ENCODE measurements at regions not wholly inside any gene's neighbourhood (a gene's known extent, or its start where the extent isn't known, plus 50 kb on each side); places are given as distances from the start of the nearest gene placed in this dataset.

GRCh38 chr11:93075782-93076181, 106.3 kb downstream of the MTNR1B start:
- no peak for DNase-seq (ENCODE audit: low read depth)

GRCh38 chr11:93080146-93080759, 110.8 kb downstream of the MTNR1B start:
- DNase-seq (ENCODE audit: low read depth): no peak

DNA sequence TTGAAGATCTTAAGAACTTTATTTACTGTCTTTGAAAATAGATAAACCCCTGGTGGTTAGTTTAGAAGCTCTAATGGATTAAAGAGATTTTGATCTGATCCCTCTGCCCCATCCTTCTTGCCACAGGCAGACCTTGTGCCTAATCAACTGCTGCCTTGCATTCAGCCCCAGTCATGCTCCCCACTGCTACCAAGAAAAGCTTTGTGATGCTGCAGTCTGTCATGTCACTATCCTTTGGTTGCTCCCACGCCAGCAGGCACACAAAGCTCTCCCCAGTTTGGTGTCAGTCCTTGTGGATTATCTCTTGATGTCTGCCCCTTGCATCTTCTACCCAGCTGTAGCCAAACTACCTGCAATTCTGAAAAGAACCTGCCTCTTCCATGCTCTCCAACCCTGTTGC, 112.2 kb downstream of the MTNR1B start:
- no peak for DNase-seq (ENCODE audit: low read depth)

DNA sequence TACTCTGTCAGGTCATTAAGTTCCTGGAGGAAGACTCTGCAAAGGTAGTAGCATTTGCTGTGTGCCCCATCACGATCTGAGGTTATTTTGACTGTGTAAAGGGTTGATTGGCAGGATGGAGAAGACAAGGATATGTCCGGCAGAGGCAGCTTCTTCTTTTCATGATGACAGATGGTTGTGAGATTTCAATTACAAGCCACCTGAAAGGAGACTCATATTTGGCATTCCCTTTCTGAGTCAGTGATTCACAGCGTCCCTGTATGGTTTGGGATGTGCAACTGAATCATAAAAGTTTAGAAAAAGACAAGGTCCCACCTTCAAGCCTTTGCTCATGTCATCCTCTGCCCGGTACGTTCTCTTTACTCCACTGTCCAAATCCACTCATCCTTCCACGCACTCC, 113.4 kb downstream of the MTNR1B start:
- no peak for DNase-seq (ENCODE audit: low read depth)

DNA sequence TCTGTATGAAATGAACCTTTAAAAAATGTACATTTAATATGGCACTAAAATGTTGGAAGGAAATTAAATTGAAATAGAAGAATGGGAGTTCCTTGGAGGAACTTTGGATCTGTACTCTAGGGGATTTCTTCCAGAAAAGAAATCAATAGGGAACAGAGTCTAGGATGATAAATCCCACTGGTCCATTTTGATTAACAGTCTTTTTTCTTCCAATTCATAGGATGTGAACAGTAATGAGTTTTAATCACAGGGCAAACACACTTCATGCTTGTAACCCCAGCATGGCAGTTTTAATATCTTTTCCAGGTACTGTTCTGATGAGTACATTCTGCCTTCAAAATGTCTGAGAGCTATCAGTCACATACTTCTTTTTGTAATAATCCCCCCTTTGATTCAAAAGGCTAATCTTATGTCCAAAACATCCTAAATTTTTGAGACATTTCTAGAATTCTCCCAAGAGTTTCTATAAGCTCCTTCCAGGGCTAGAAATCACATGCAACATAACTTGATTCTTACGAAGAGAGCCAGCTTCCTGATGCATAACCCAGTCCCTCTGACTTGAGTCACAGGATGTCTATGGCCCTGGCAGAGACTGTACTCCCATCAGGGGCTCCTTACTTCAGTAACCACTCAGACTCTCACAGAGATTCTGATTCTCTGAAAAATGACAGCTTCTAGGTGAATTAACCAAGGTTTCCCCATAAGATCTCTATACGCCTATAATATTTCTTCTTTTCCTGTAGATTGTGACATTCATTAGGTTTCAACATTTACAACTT, 112.9 kb downstream of the SLC36A4 start:
- DNase-seq (ENCODE audit: low read depth): no peak

- DNase-seq (ENCODE audit: low read depth): no peak
Observed at GRCh38 chr11:93089474-93090102, 108.2 kb downstream of the SLC36A4 start.
